ENCODE measurements at regions not wholly inside any gene's neighbourhood (a gene's known extent, or its start where the extent isn't known, plus 50 kb on each side); places are given as distances from the start of the nearest gene placed in this dataset.
A peak's percentile ranks its signal among the peaks of the same experiment; 100 is the strongest.

DNA sequence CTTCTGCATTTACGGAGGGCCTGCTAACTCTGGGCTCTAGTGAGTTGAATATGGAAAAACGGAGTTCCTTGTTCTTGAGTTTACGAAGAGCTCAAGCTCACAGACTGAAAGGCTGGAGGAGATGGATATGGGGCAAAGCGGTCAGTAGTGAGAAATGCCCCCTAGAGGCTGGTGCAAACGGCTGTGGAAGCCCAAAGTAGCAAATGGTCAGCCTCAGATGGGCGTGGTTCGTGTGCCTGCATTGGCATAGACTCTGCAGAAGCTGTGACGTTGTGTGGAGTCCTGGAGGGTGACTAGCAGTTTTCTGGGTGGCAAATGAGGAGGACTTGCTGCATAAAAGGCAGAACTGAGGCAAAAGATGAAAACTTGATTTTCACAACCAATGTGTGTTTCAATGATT, 93.6 kb upstream of the TWIST2 start:
- intact Hi-C loops (cut with micrococcal nuclease; ENCODE audit: unreplicated experiment), result no loop called here
- no peak overlapping the region for H3K4me3 ChIP-seq (ENCODE audit: low read depth, low read length, poor library complexity, severe bottlenecking)
- no peaks in the 10 kb centered on the region for H3K9me2 ChIP-seq (ENCODE audit: insufficient read depth, low read length)
- POLR2A ChIA-PET, result interaction anchor here (0.6 kb wide), 1 partner anchor 447 kb away, joined by 3 read pairs; no protein-coding TSS in a partner anchor
- CTCF ChIA-PET (ENCODE audit: unreplicated experiment), result no interaction called here
- no TSS peak for BruUV-seq (replicated peaks)
- no peaks in the 10 kb centered on the region for H3K4me1 ChIP-seq (ENCODE audit: insufficient read depth, low read length, poor library complexity, severe bottlenecking)
- no peak overlapping the region for H3K4me2 ChIP-seq (ENCODE audit: low read length)
- H4K20me1 ChIP-seq (ENCODE audit: insufficient read depth, low read length), result no peaks in the 10 kb centered on the region
- 0 out of 2 replicates have a peak, but pooled peaks cover 5% of the 10 kb centered on the region for H3K9me3 ChIP-seq (ENCODE audit: low read length)
- DNase-seq (ENCODE audit: low spot score), result no peak
- H3K79me2 ChIP-seq (ENCODE audit: insufficient read depth, low read depth, low read length), result no peaks in the 10 kb centered on the region
- no peak for TF ChIP-seq EZH2phosphoT487 (IDR thresholded peaks at IDR 0.05; ENCODE audit: borderline replicate concordance, low read depth, low read length)
- 0 out of 2 replicates have a peak, but pooled peaks have one; percentile 18 for TF ChIP-seq CTCF (conservative IDR thresholded peaks at IDR 0.05; ENCODE audit: low read length)
- no peaks in the 10 kb centered on the region for H3K36me3 ChIP-seq (ENCODE audit: insufficient read depth, low read length)
- H2AFZ ChIP-seq (ENCODE audit: low read length), result no peak overlapping the region
- H3K27ac ChIP-seq (ENCODE audit: low read depth, low read length, poor library complexity, severe bottlenecking), result no peak overlapping the region

GRCh38 chr2:238761868-238762267, 86.0 kb upstream of the TWIST2 start:
- POLR2A ChIA-PET, result interaction anchor here (0.6 kb wide), 1 partner anchor 1311 kb away, joined by 3 read pairs; no protein-coding TSS in a partner anchor
- Histone ChIP-seq H3K36me3 (ENCODE audit: insufficient read depth, low read length) (no peaks in the 10 kb centered on the region), H3K4me3 (ENCODE audit: low read depth, low read length, poor library complexity, severe bottlenecking) (no peak overlapping the region), H3K27ac (ENCODE audit: low read depth, low read length, poor library complexity, severe bottlenecking) (no peak overlapping the region), H4K20me1 (ENCODE audit: insufficient read depth, low read length) (no peaks in the 10 kb centered on the region), H2AFZ (ENCODE audit: low read length) (no peak overlapping the region), H3K79me2 (ENCODE audit: insufficient read depth, low read depth, low read length) (no peaks in the 10 kb centered on the region), H3K4me2 (ENCODE audit: low read length) (no peak overlapping the region), H3K9me2 (ENCODE audit: insufficient read depth, low read length) (no peaks in the 10 kb centered on the region), H3K4me1 (ENCODE audit: insufficient read depth, low read length, poor library complexity, severe bottlenecking) (no peaks in the 10 kb centered on the region), H3K9me3 (ENCODE audit: low read length) (no peaks in the 10 kb centered on the region)
- CTCF ChIA-PET (ENCODE audit: unreplicated experiment), result no interaction called here
- no peak for DNase-seq (ENCODE audit: low spot score)
- intact Hi-C loops (cut with micrococcal nuclease; ENCODE audit: unreplicated experiment), result no loop called here
- BruUV-seq (replicated peaks), result no TSS peak
- TF ChIP-seq EZH2phosphoT487 (IDR thresholded peaks at IDR 0.05; ENCODE audit: borderline replicate concordance, low read depth, low read length) (no peak), CTCF (conservative IDR thresholded peaks at IDR 0.05; ENCODE audit: low read length) (no peak)

GRCh38 chr2:238763471-238763995, 84.4 kb upstream of the TWIST2 start:
- H3K79me2 ChIP-seq (ENCODE audit: insufficient read depth, low read depth, low read length), result no peaks in the 10 kb centered on the region
- H3K4me2 ChIP-seq (ENCODE audit: low read length), result no peak overlapping the region
- no peaks in the 10 kb centered on the region for H3K9me2 ChIP-seq (ENCODE audit: insufficient read depth, low read length)
- CTCF ChIA-PET (ENCODE audit: unreplicated experiment), result no interaction called here
- no peaks in the 10 kb centered on the region for H3K4me1 ChIP-seq (ENCODE audit: insufficient read depth, low read length, poor library complexity, severe bottlenecking)
- no peak for TF ChIP-seq CTCF (conservative IDR thresholded peaks at IDR 0.05; ENCODE audit: low read length)
- TF ChIP-seq EZH2phosphoT487 (IDR thresholded peaks at IDR 0.05; ENCODE audit: borderline replicate concordance, low read depth, low read length), result no peak
- H2AFZ ChIP-seq (ENCODE audit: low read length), result no peak overlapping the region
- BruUV-seq (replicated peaks), result no TSS peak
- no peak overlapping the region for H3K27ac ChIP-seq (ENCODE audit: low read depth, low read length, poor library complexity, severe bottlenecking)
- H3K9me3 ChIP-seq (ENCODE audit: low read length), result no peaks in the 10 kb centered on the region
- DNase-seq (ENCODE audit: low spot score), result no peak
- no peak overlapping the region for H3K4me3 ChIP-seq (ENCODE audit: low read depth, low read length, poor library complexity, severe bottlenecking)
- H3K36me3 ChIP-seq (ENCODE audit: insufficient read depth, low read length), result no peaks in the 10 kb centered on the region
- POLR2A ChIA-PET, result interaction anchor here (0.6 kb wide), 1 partner anchor 334 kb away, joined by 3 read pairs; no protein-coding TSS in a partner anchor
- intact Hi-C loops (cut with micrococcal nuclease; ENCODE audit: unreplicated experiment), result no loop called here
- H4K20me1 ChIP-seq (ENCODE audit: insufficient read depth, low read length), result no peaks in the 10 kb centered on the region

Measured in OCI-LY7 (cell line).